Thyroid gland (tissue), 4 donors: ENCODE measurements at regions not wholly inside any gene's neighbourhood (a gene's known extent, or its start where the extent isn't known, plus 50 kb on each side); places are given as distances from the start of the nearest gene placed in this dataset.

Source experiments
- DNase-seq, 2 donors: peaks; one replicate each; pipeline ENCODE4 v3.0.0-alpha.2; 2019
- H3K27ac ChIP-seq, 3 donors: fragments of 200-600 bp; sonication (generic); 1 replicate in 2 of 3; 2 replicates in 1 of 3; pipeline ENCODE4 v1.5.1; 2016 to 2019; ENCODE audit warnings: mild to moderate bottlenecking in 1 of 3, moderate library complexity in 1 of 3
- H3K27me3 ChIP-seq: fragments of 200-600 bp; sonication (generic); one replicate; pipeline ENCODE4 v1.5.1; 2019
- H3K36me3 ChIP-seq, 2 donors: fragments of 200-600 bp; sonication (generic); one replicate each; pipeline ENCODE4 v1.5.1; 2016 to 2019
- H3K4me1 ChIP-seq, 2 donors: fragments of 200-600 bp; sonication (generic); one replicate each; pipeline ENCODE4 v1.5.1; 2017 to 2019
- H3K4me3 ChIP-seq, 3 donors: fragments of 200-600 bp; sonication (generic); replicated peaks in 1 of 3; 1 replicate in 2 of 3; 2 replicates in 1 of 3; pipeline ENCODE4 v1.5.1; 2016; ENCODE audit warnings: mild to moderate bottlenecking in 1 of 3
- H3K9me3 ChIP-seq: fragments of 200-600 bp; sonication (generic); one replicate; pipeline ENCODE4 v1.5.1; 2017
- POLR2A ChIP-seq, 2 donors: fragments of 450-650 bp; IDR thresholded peaks; one replicate each; pipeline ENCODE4 v1.6.1; 2017; ENCODE audit warnings: antibody characterized with exemption in 2 of 2, mild to moderate bottlenecking in 2 of 2, moderate library complexity in 1 of 2
- WGBS, 2 donors: methylation state at CpG; one replicate each; pipeline ENCODE4 v1.1.5; 2017; 5-methylcytosine and 5-hydroxymethylcytosine counted together
- intact Hi-C: fragments of 100-400 bp; cut with DNase I; formaldehyde crosslinking; loops from one replicate; pipeline ENCODE4 v1.15.1; 2023
- TF ChIP-seq, protein P1 (sequence below), 6 experiments: fragments of 200-600 bp in 3 of 6; fragments of 450-650 bp in 3 of 6; sonication (generic) in 3 of 6; IDR thresholded peaks; one replicate each; pipeline ENCODE4 v1.5.1; 2016 to 2019; ENCODE audit warnings: antibody characterized with exemption in 6 of 6, mild to moderate bottlenecking in 2 of 6, inconsistent platforms in 1 of 6, moderate library complexity in 1 of 6

GRCh38 chr2:217121565-217121964 lies 261.7 kb upstream of the TNP1 start:
- no peaks in the 10 kb centered on the region for H3K36me3 ChIP-seq
- no peaks in the 10 kb centered on the region for H3K4me1 ChIP-seq
- H3K27me3 ChIP-seq: no peaks in the 10 kb centered on the region
- 94 to 96% methylated on average over 2 of the region's 2 CpGs for WGBS, 2 donors
- no peak overlapping the region for H3K4me3 ChIP-seq
- no peak for DNase-seq
- intact Hi-C loops: no loop called here
- no peak for TF ChIP-seq POLR2A (IDR thresholded peaks at IDR 0.05)
- TF ChIP-seq, protein P1, sequence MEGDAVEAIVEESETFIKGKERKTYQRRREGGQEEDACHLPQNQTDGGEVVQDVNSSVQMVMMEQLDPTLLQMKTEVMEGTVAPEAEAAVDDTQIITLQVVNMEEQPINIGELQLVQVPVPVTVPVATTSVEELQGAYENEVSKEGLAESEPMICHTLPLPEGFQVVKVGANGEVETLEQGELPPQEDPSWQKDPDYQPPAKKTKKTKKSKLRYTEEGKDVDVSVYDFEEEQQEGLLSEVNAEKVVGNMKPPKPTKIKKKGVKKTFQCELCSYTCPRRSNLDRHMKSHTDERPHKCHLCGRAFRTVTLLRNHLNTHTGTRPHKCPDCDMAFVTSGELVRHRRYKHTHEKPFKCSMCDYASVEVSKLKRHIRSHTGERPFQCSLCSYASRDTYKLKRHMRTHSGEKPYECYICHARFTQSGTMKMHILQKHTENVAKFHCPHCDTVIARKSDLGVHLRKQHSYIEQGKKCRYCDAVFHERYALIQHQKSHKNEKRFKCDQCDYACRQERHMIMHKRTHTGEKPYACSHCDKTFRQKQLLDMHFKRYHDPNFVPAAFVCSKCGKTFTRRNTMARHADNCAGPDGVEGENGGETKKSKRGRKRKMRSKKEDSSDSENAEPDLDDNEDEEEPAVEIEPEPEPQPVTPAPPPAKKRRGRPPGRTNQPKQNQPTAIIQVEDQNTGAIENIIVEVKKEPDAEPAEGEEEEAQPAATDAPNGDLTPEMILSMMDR (IDR thresholded peaks at IDR 0.05): no peak
- H3K9me3 ChIP-seq: no peaks in the 10 kb centered on the region
- no peak overlapping the region for H3K27ac ChIP-seq

DNA sequence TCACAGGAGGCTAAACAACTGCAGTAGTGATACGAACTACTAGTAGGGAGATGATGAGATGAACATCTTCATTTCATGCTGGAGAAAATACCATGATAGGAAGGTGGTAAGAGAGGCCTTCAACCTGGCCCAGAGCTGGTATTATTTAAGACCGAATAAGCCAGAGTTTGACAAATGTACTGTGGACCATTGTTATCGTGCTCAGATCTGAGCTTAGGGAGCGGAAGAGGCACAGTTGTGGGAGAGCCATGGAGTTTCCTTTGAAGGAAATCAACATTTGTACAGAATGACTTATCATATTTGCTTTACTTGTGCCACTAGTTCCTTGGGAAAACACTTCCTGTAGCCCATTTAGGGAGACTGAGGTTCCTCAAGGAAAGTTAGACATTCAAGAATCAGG lies 260.6 kb upstream of the TNP1 start:
- no peaks in the 10 kb centered on the region for H3K4me1 ChIP-seq
- H3K9me3 ChIP-seq: no peaks in the 10 kb centered on the region
- no peak overlapping the region for H3K4me3 ChIP-seq
- no peaks in the 10 kb centered on the region for H3K36me3 ChIP-seq
- 94 to 95% methylated on average over 4 of the region's 4 CpGs for WGBS, 2 donors
- DNase-seq: no peak
- intact Hi-C loops: no loop called here
- H3K27me3 ChIP-seq: no peaks in the 10 kb centered on the region
- no peak for TF ChIP-seq POLR2A (IDR thresholded peaks at IDR 0.05)
- TF ChIP-seq, protein P1 (IDR thresholded peaks at IDR 0.05): no peak
- H3K27ac ChIP-seq: no peak overlapping the region

GRCh38 chr2:217118559-217119284 lies 258.9 kb upstream of the TNP1 start:
- Histone ChIP-seq H3K4me3 (no peak overlapping the region), H3K4me1 (peaks cover 6 to 7% of the 10 kb centered on the region in 2 donors), H3K27me3 (no peaks in the 10 kb centered on the region), H3K36me3 (no peaks in the 10 kb centered on the region), H3K9me3 (no peaks in the 10 kb centered on the region), H3K27ac (no peak overlapping the region)
- intact Hi-C loops: no loop called here
- TF ChIP-seq POLR2A (IDR thresholded peaks at IDR 0.05): no peak
- TF ChIP-seq, protein P1 (IDR thresholded peaks at IDR 0.05): no peak
- WGBS, 2 donors: 89 to 90% methylated on average over 7 of the region's 7 CpGs
- no peak for DNase-seq

GRCh38 chr2:217117523-217117922 lies 257.7 kb upstream of the TNP1 start:
- Histone ChIP-seq H3K27me3 (no peaks in the 10 kb centered on the region), H3K4me1 (peaks cover 9 to 10% of the 10 kb centered on the region in 2 donors), H3K4me3 (no peak overlapping the region), H3K9me3 (no peaks in the 10 kb centered on the region), H3K27ac (no peak overlapping the region), H3K36me3 (no peaks in the 10 kb centered on the region)
- 87 to 97% methylated on average over 1 of the region's 1 CpG for WGBS, 2 donors
- intact Hi-C loops: no loop called here
- no peak for DNase-seq
- TF ChIP-seq, protein P1 (IDR thresholded peaks at IDR 0.05): no peak
- TF ChIP-seq POLR2A (IDR thresholded peaks at IDR 0.05): no peak

GRCh38 chr2:217116610-217117009 lies 256.7 kb upstream of the TNP1 start:
- Histone ChIP-seq H3K4me3 (no peak overlapping the region), H3K9me3 (no peaks in the 10 kb centered on the region), H3K27me3 (no peaks in the 10 kb centered on the region), H3K27ac (no peak overlapping the region), H3K36me3 (no peaks in the 10 kb centered on the region), H3K4me1 (peaks cover 9 to 10% of the 10 kb centered on the region in 2 donors)
- intact Hi-C loops: no loop called here
- no peak for DNase-seq
- 100% methylated on average over 1 of the region's 1 CpG for WGBS, 2 donors
- no peak for TF ChIP-seq POLR2A (IDR thresholded peaks at IDR 0.05)
- TF ChIP-seq, protein P1 (IDR thresholded peaks at IDR 0.05): no peak
